Panc1 (cell line): ENCODE measurements at regions not wholly inside any gene's neighbourhood (a gene's known extent, or its start where the extent isn't known, plus 50 kb on each side); places are given as distances from the start of the nearest gene placed in this dataset.

ENCODE experiments used
- ATAC-seq: fragments of 200-7000 bp; cut with Tn5 transposase; 2 replicates; pipeline ENCODE4 v1.9.1; 2020; ENCODE audit warnings: mild to moderate bottlenecking, moderate library complexity
- BruUV-seq: library from RNA; stranded (reverse); fragments of 400-500 nt; replicated peaks from 2 replicates; lab custom pipeline; 2021; lab: Mats Ljungman, UMichigan
- CTCF ChIA-PET: fragments of 300-600 bp; sonication (Branson Sonifier 250); formaldehyde crosslinking; loops from one replicate; lab custom pipeline; 2022; ENCODE audit warnings: antibody characterized with exemption; lab: Charles Lee
- POLR2A ChIA-PET: fragments of 300-600 bp; sonication (Branson Sonifier 250); formaldehyde crosslinking; loops from one replicate; lab custom pipeline; 2022; ENCODE audit warnings: antibody characterized with exemption; lab: Charles Lee
- DNase-seq: peaks from one replicate; pipeline ENCODE4 v3.0.0-alpha.2; 2010; ENCODE audit warnings: low read depth, low spot score
- H3K27ac ChIP-seq: 2 replicates; pipeline ENCODE4 v1.5.1; 2011; ENCODE audit warnings: mild to moderate bottlenecking, low read length, inconsistent platforms
- H3K27me3 ChIP-seq: fragments of 200-500 bp; sonication (Bioruptor generic); 2 replicates; pipeline ENCODE4 v1.6.0; 2014; ENCODE audit warnings: low read length, inconsistent platforms; ENCODE audit not compliant: control insufficient read depth, insufficient read depth
- H3K36me3 ChIP-seq: fragments of 200-500 bp; sonication (Bioruptor generic); 2 replicates; pipeline ENCODE4 v1.5.1; 2014; ENCODE audit warnings: inconsistent platforms, mild to moderate bottlenecking, low read length, moderate library complexity; ENCODE audit not compliant: control insufficient read depth, insufficient read depth
- H3K4me1 ChIP-seq: 2 replicates; pipeline ENCODE4 v1.5.1; 2011; ENCODE audit warnings: inconsistent platforms, mild to moderate bottlenecking, low read length, moderate library complexity; ENCODE audit not compliant: control insufficient read depth, insufficient read depth
- H3K4me3 ChIP-seq, 2 experiments: 2 replicates each; pipeline ENCODE4 v1.5.1; 2011 to 2012; ENCODE audit warnings: low read depth in 2 of 2, low read length in 2 of 2, mild to moderate bottlenecking in 2 of 2, inconsistent platforms in 1 of 2, moderate library complexity in 1 of 2
- H3K9me3 ChIP-seq: fragments of 200-500 bp; sonication (Bioruptor generic); 2 replicates; pipeline ENCODE4 v1.5.1; 2014; ENCODE audit warnings: low read depth, mild to moderate bottlenecking, inconsistent platforms, low read length, moderate library complexity; ENCODE audit not compliant: control insufficient read depth, insufficient read depth
- POLR2AphosphoS5 ChIP-seq: IDR thresholded peaks from 2 replicates; pipeline ENCODE4 v1.6.1; 2012; ENCODE audit warnings: mild to moderate bottlenecking, low read depth, low read length, moderate library complexity
- SIN3A ChIP-seq: IDR thresholded peaks from 2 replicates; pipeline ENCODE4 v1.6.1; 2012; ENCODE audit warnings: low read depth, mild to moderate bottlenecking, low read length, moderate library complexity, borderline replicate concordance; ENCODE audit not compliant: insufficient read depth
- TCF7L2 ChIP-seq: IDR thresholded peaks from 2 replicates; pipeline ENCODE4 v1.6.1; 2011; ENCODE audit warnings: mild to moderate bottlenecking, low read depth, low read length, inconsistent platforms
- in situ Hi-C: cut with HindIII; loops from 2 replicates; pipeline ENCODE4 v1.10.0; 2016; ENCODE audit warnings: low sequenced_read_pairs, low pct_unique_long_range_greater_than_20kb
- intact Hi-C: fragments of 100-400 bp; cut with micrococcal nuclease; formaldehyde crosslinking; loops from one replicate; pipeline ENCODE4 v1.10.0; 2022; ENCODE audit not compliant: unreplicated experiment
- TF ChIP-seq, protein P1 (sequence below): fragments of 450-650 bp; IDR thresholded peaks from 2 replicates; pipeline ENCODE4 v1.5.1; 2017; ENCODE audit warnings: mild to moderate bottlenecking
- TF ChIP-seq, protein P2 (sequence below), 2 experiments: IDR thresholded peaks; 2 replicates each; pipeline ENCODE4 v1.6.1; 2011 to 2012; ENCODE audit warnings: low read depth in 2 of 2, control low read depth in 1 of 2, low read length in 1 of 2, mild to moderate bottlenecking in 1 of 2, moderate library complexity in 1 of 2; ENCODE audit not compliant: insufficient read depth in 1 of 2

DNA sequence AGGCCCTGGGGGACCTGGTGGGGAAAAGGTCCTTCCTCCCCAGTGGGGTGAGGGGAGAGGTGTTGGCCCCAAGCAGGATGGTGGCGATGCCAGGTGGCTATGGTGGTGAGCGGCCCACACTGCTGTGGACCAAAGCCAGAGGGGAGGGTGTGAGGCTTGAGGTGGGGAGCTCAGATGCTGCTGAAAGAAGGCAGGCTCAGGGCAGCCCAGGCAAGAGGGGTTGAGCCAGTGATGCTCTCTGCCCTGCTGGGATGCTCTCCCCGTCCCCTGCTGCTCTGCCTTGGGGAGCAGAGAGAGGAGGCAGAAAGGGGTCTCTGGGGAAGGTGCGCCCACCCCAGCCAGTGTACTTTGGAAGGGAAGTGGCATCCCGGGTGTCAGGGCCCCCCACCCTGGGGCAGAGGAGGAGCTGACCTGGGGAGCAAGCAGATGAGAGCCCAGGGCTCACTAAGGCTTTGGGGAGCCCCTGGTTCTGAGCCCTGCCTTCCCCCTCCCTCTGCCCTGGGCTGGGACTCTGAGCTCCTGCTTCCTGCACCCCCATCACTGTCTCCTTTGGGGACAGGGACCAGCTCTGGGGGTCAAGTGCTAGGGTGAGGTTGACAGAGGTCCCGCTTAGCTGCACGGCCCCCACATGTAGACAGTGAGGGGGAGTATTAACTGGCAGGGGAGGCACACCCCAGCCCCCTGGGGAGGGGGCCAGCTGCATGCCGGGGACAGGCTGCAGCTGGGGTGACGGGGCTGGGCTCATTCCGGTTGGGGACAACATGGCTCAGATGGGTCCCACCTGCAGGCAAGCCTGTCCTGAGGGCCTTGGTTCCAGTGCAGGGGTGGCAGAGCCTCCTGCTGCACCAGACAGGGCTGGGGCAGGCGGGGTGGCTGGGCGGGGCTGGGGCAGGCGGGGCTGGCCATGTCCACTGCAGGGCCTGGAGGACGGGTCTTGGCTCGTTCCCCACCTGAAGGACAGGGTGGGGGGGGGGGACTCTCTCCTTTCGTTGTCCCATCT is 124.4 kb downstream of the KIF26A start:
- no peaks in the 10 kb centered on the region for H3K9me3 ChIP-seq
- intact Hi-C loops = no loop called here

DNA sequence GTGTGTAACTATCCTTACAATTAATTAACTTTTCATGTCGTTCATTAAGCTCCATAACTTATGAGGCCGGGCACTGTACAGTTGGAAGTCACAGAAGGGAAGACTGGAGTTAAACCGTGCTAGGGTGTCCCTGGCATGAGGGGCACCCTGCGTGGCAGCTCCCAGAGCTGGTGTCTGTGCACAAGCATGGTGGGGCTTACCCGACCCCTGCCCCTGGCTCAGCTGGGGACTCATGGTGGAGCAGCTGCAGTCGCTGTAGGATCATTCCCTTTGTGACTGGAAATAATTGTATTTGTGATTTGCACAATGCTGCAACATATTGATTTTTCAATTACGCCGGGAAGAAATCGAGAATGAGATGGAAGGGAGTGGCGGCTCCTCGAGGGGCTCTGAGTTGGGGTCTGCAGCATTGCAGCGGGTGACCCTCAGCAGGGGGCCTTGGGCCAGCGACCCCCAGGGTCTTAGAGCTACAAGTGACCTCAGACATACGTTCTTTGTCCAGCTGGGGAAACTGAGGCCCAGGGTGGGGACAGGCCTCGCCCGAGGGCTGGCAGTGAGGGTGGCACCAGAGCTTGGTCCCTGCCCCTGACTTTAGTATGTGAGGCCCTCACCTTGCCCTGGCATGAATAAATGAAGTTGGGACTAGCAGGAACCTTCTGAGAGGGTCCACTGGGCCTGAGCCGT is 125.4 kb downstream of the KIF26A start:
- H3K9me3 ChIP-seq = no peaks in the 10 kb centered on the region
- no peak overlapping the region for H3K4me3 ChIP-seq
- intact Hi-C loops (no loop called here), in situ Hi-C loops (no loop called here)
- no peaks in the 10 kb centered on the region for H3K4me1 ChIP-seq
- TF ChIP-seq SIN3A (no peak), TCF7L2 (no peak), POLR2AphosphoS5 (no peak)
- TF ChIP-seq, protein P1, sequence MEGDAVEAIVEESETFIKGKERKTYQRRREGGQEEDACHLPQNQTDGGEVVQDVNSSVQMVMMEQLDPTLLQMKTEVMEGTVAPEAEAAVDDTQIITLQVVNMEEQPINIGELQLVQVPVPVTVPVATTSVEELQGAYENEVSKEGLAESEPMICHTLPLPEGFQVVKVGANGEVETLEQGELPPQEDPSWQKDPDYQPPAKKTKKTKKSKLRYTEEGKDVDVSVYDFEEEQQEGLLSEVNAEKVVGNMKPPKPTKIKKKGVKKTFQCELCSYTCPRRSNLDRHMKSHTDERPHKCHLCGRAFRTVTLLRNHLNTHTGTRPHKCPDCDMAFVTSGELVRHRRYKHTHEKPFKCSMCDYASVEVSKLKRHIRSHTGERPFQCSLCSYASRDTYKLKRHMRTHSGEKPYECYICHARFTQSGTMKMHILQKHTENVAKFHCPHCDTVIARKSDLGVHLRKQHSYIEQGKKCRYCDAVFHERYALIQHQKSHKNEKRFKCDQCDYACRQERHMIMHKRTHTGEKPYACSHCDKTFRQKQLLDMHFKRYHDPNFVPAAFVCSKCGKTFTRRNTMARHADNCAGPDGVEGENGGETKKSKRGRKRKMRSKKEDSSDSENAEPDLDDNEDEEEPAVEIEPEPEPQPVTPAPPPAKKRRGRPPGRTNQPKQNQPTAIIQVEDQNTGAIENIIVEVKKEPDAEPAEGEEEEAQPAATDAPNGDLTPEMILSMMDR = no peak
- TF ChIP-seq, protein P2, sequence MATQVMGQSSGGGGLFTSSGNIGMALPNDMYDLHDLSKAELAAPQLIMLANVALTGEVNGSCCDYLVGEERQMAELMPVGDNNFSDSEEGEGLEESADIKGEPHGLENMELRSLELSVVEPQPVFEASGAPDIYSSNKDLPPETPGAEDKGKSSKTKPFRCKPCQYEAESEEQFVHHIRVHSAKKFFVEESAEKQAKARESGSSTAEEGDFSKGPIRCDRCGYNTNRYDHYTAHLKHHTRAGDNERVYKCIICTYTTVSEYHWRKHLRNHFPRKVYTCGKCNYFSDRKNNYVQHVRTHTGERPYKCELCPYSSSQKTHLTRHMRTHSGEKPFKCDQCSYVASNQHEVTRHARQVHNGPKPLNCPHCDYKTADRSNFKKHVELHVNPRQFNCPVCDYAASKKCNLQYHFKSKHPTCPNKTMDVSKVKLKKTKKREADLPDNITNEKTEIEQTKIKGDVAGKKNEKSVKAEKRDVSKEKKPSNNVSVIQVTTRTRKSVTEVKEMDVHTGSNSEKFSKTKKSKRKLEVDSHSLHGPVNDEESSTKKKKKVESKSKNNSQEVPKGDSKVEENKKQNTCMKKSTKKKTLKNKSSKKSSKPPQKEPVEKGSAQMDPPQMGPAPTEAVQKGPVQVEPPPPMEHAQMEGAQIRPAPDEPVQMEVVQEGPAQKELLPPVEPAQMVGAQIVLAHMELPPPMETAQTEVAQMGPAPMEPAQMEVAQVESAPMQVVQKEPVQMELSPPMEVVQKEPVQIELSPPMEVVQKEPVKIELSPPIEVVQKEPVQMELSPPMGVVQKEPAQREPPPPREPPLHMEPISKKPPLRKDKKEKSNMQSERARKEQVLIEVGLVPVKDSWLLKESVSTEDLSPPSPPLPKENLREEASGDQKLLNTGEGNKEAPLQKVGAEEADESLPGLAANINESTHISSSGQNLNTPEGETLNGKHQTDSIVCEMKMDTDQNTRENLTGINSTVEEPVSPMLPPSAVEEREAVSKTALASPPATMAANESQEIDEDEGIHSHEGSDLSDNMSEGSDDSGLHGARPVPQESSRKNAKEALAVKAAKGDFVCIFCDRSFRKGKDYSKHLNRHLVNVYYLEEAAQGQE (IDR thresholded peaks at IDR 0.05; ENCODE audit: insufficient read depth in 1 of 2, low read depth in 2 of 2, low read length in 1 of 2) = no peak
- H3K36me3 ChIP-seq = no peaks in the 10 kb centered on the region
- DNase-seq (no peak), ATAC-seq (no peak)
- BruUV-seq = no TSS peak
- POLR2A ChIA-PET = no interaction called here
- H3K27ac ChIP-seq = no peak overlapping the region
- CTCF ChIA-PET = no interaction called here
- 0 out of 2 replicates have a peak, but pooled peaks cover 3% of the 10 kb centered on the region for H3K27me3 ChIP-seq

More for the DNA sequence above, 124.4 kb downstream of the KIF26A start:
- TF ChIP-seq SIN3A = no peak
- TF ChIP-seq POLR2AphosphoS5 = no peak
- TF ChIP-seq TCF7L2 = no peak
- TF ChIP-seq, protein P1 = no peak
- TF ChIP-seq, protein P2 (IDR thresholded peaks at IDR 0.05; ENCODE audit: insufficient read depth in 1 of 2, low read depth in 2 of 2, low read length in 1 of 2) = no peak
- H3K4me3 ChIP-seq = no peak overlapping the region
- POLR2A ChIA-PET = no interaction called here
- CTCF ChIA-PET = no interaction called here
- H3K4me1 ChIP-seq = no peaks in the 10 kb centered on the region
- H3K36me3 ChIP-seq = no peaks in the 10 kb centered on the region
- peaks cover 3% of the 10 kb centered on the region; the same call in 1 of the 2 replicates for H3K27me3 ChIP-seq
- H3K27ac ChIP-seq = no peak overlapping the region
- DNase-seq (no peak), ATAC-seq (no peak)
- no TSS peak for BruUV-seq
- in situ Hi-C loops = no loop called here
